Neural progenitor cell (in vitro differentiated cells): ENCODE measurements at regions not wholly inside any gene's neighbourhood (a gene's known extent, or its start where the extent isn't known, plus 50 kb on each side); places are given as distances from the start of the nearest gene placed in this dataset.

Experiments used
- DNase-seq: peaks from one replicate; pipeline ENCODE4 v3.0.0-alpha.2; 2016; ENCODE audit warnings: low spot score
- H2AFZ ChIP-seq: fragments of 200-600 bp; sonication (generic); replicated peaks from 2 replicates; pipeline ENCODE4 v1.6.1; 2016; ENCODE audit warnings: antibody characterized with exemption
- H3F3A ChIP-seq: fragments of 200-600 bp; sonication (generic); 2 replicates; pipeline ENCODE4 v1.6.1; 2016; ENCODE audit warnings: antibody characterized with exemption, low read depth
- H3K27ac ChIP-seq: fragments of 200-600 bp; sonication (generic); 2 replicates; pipeline ENCODE4 v1.5.1; 2016; ENCODE audit warnings: mild to moderate bottlenecking
- H3K27me3 ChIP-seq: fragments of 200-600 bp; sonication (generic); 2 replicates; pipeline ENCODE4 v1.6.1; 2016; ENCODE audit warnings: mild to moderate bottlenecking, moderate library complexity
- H3K36me3 ChIP-seq: fragments of 200-600 bp; sonication (generic); 2 replicates; pipeline ENCODE4 v1.5.1; 2016
- H3K4me1 ChIP-seq: fragments of 200-600 bp; sonication (generic); 2 replicates; pipeline ENCODE4 v1.6.1; 2016; ENCODE audit warnings: mixed run types
- H3K4me2 ChIP-seq: fragments of 200-600 bp; sonication (generic); 2 replicates; pipeline ENCODE4 v1.6.1; 2016
- H3K4me3 ChIP-seq: fragments of 200-600 bp; sonication (generic); 2 replicates; pipeline ENCODE4 v1.5.1; 2016
- H3K79me2 ChIP-seq: fragments of 200-600 bp; sonication (generic); 2 replicates; pipeline ENCODE4 v1.6.1; 2016; ENCODE audit warnings: low read depth
- H3K9ac ChIP-seq: fragments of 200-600 bp; sonication (generic); 2 replicates; pipeline ENCODE4 v1.6.1; 2016
- H3K9me3 ChIP-seq: fragments of 200-600 bp; sonication (generic); 2 replicates; pipeline ENCODE4 v1.5.1; 2016; ENCODE audit warnings: low read depth
- H4K20me1 ChIP-seq: fragments of 200-600 bp; sonication (generic); 2 replicates; pipeline ENCODE4 v1.6.1; 2016; ENCODE audit warnings: low read depth
- H3K27ac Mint-ChIP-seq: 3 replicates; pipeline ENCODE4 v1.8.0; 2021; ENCODE audit warnings: mixed read lengths
- H3K27me3 Mint-ChIP-seq: 2 replicates; pipeline ENCODE4 v1.8.0; 2022; ENCODE audit warnings: low read depth, mild to moderate bottlenecking, inconsistent platforms, moderate library complexity, mixed read lengths; ENCODE audit not compliant: insufficient read depth
- H3K36me3 Mint-ChIP-seq: 3 replicates; pipeline ENCODE4 v1.8.0; 2021; ENCODE audit warnings: mixed read lengths
- H3K4me1 Mint-ChIP-seq: 3 replicates; pipeline ENCODE4 v1.8.0; 2021; ENCODE audit warnings: mixed read lengths
- H3K4me3 Mint-ChIP-seq: 3 replicates; pipeline ENCODE4 v1.8.0; 2021; ENCODE audit warnings: mild to moderate bottlenecking, moderate library complexity, mixed read lengths
- H3K9me3 Mint-ChIP-seq: 3 replicates; pipeline ENCODE4 v1.8.0; 2020; ENCODE audit warnings: mixed read lengths
- EZH2 ChIP-seq: fragments of 200-600 bp; sonication (generic); IDR thresholded peaks from 2 replicates; pipeline ENCODE4 v1.6.1; 2017; ENCODE audit warnings: antibody characterized with exemption, mild to moderate bottlenecking, moderate library complexity
- EZH2phosphoT487 ChIP-seq: fragments of 200-600 bp; sonication (generic); IDR thresholded peaks from 2 replicates; pipeline ENCODE4 v1.6.1; 2017; ENCODE audit warnings: antibody characterized with exemption
- TF ChIP-seq, protein P1 (sequence below): fragments of 200-600 bp; sonication (generic); IDR thresholded peaks from 2 replicates; pipeline ENCODE4 v1.5.1; 2017; ENCODE audit warnings: antibody characterized with exemption, mild to moderate bottlenecking

DNA sequence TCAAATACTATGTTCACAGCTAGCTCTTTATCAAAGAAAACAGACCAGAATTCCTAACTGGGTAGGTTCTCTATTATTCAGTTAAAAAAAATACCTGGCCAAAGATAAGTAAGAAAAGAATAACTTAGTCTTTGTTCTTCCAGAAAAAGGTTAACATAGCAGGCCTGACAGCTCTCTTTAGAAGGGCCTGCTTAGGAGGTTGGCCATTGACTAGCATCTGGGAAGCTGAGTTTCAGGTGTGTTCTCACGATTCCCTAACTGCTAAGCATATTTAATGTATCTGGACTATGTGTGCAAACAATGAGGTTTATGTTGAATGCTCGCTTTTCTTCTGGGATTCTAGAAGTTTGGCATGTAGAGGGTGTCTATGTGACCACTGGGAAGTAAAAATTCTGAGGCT, 618.9 kb downstream of the HACE1 start:
- Histone ChIP-seq H4K20me1 (no peaks in the 10 kb centered on the region), H3K4me3 (no peak overlapping the region), H3K36me3 (no peaks in the 10 kb centered on the region), H3F3A (no peaks in the 10 kb centered on the region), H3K27me3 (no peaks in the 10 kb centered on the region), H3K4me1 (no peaks in the 10 kb centered on the region), H3K9ac (no peak overlapping the region), H3K9me3 (no peaks in the 10 kb centered on the region), H3K79me2 (no peaks in the 10 kb centered on the region), H3K4me2 (no peak overlapping the region), H3K27ac (no peak overlapping the region), H2AFZ (no peak overlapping the region)
- peaks cover 2% of the 10 kb centered on the region for H3K27me3 Mint-ChIP-seq
- DNase-seq, result no peak
- H3K36me3 Mint-ChIP-seq, result no peaks in the 10 kb centered on the region
- no peak overlapping the region for H3K27ac Mint-ChIP-seq
- no peaks in the 10 kb centered on the region for H3K9me3 Mint-ChIP-seq
- H3K4me1 Mint-ChIP-seq, result no peaks in the 10 kb centered on the region
- TF ChIP-seq, protein P1, sequence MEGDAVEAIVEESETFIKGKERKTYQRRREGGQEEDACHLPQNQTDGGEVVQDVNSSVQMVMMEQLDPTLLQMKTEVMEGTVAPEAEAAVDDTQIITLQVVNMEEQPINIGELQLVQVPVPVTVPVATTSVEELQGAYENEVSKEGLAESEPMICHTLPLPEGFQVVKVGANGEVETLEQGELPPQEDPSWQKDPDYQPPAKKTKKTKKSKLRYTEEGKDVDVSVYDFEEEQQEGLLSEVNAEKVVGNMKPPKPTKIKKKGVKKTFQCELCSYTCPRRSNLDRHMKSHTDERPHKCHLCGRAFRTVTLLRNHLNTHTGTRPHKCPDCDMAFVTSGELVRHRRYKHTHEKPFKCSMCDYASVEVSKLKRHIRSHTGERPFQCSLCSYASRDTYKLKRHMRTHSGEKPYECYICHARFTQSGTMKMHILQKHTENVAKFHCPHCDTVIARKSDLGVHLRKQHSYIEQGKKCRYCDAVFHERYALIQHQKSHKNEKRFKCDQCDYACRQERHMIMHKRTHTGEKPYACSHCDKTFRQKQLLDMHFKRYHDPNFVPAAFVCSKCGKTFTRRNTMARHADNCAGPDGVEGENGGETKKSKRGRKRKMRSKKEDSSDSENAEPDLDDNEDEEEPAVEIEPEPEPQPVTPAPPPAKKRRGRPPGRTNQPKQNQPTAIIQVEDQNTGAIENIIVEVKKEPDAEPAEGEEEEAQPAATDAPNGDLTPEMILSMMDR, result no peak
- TF ChIP-seq EZH2, result no peak
- H3K4me3 Mint-ChIP-seq, result no peak overlapping the region

DNA sequence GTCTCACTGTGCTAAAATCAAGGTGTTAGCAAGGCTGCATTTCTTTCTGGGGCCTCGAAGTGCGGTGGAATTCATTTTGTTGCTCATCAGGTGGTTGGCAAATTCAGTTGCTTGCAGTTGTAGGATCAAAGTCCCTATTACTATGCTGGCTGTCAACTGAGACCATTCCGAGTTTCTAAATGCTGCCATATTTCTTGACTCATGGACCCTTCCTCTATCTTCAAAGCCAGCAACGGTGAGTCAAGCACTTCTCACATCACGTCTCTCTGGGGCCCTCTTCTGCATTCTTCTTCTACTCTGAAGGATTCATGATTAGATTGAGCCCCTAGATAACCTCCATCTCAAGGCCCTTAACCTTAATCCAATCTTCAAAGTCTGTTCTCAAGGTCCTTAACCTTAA, 619.7 kb downstream of the HACE1 start:
- no peak overlapping the region for H3K4me3 Mint-ChIP-seq
- H3K27ac Mint-ChIP-seq, result peak overlapping the region; percentile 29
- no peak for TF ChIP-seq EZH2
- TF ChIP-seq, protein P1, result no peak
- no peak for TF ChIP-seq EZH2phosphoT487
- no peaks in the 10 kb centered on the region for H3K4me1 Mint-ChIP-seq
- no peak overlapping the region for H3K4me2 ChIP-seq
- no peaks in the 10 kb centered on the region for H3K27me3 ChIP-seq
- no peaks in the 10 kb centered on the region for H3K79me2 ChIP-seq
- H3K36me3 Mint-ChIP-seq, result no peaks in the 10 kb centered on the region
- no peaks in the 10 kb centered on the region for H3K9me3 ChIP-seq
- no peak for DNase-seq
- no peak overlapping the region for H3K27ac ChIP-seq
- H3K9me3 Mint-ChIP-seq, result no peaks in the 10 kb centered on the region
- H3F3A ChIP-seq, result no peaks in the 10 kb centered on the region
- no peak overlapping the region for H3K4me3 ChIP-seq
- peaks cover 2% of the 10 kb centered on the region for H3K27me3 Mint-ChIP-seq
- no peaks in the 10 kb centered on the region for H4K20me1 ChIP-seq
- no peak overlapping the region for H2AFZ ChIP-seq
- no peaks in the 10 kb centered on the region for H3K36me3 ChIP-seq
- no peak overlapping the region for H3K9ac ChIP-seq
- no peaks in the 10 kb centered on the region for H3K4me1 ChIP-seq

DNA sequence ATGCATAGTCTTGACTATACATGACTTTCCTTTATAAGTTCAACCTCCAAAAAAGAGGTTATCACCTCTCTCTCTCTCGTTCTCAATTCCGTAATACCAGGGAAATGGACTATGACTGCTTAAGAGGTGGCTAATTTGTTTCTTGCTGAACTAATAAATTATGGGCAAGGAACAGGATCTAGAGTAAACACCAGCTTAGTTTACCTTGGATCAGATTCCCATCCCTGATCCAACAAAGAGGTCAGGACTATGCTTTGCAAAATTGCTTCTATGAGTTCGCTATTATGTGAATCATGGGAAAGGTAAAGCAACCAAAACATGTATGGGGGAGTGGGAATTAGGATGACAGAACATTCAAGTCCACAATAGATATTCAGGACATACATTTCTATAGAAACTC, 630.7 kb downstream of the HACE1 start:
- Histone ChIP-seq H3K79me2 (no peaks in the 10 kb centered on the region), H2AFZ (no peak overlapping the region), H3F3A (no peaks in the 10 kb centered on the region), H3K4me3 (no peak overlapping the region), H3K4me1 (no peaks in the 10 kb centered on the region), H3K27ac (no peak overlapping the region), H3K27me3 (no peaks in the 10 kb centered on the region), H3K9ac (no peak overlapping the region), H4K20me1 (no peaks in the 10 kb centered on the region), H3K4me2 (no peak overlapping the region), H3K36me3 (no peaks in the 10 kb centered on the region), H3K9me3 (no peaks in the 10 kb centered on the region)
- H3K9me3 Mint-ChIP-seq, result no peaks in the 10 kb centered on the region
- no peak overlapping the region for H3K27ac Mint-ChIP-seq
- DNase-seq, result no peak
- peaks cover 3% of the 10 kb centered on the region for H3K4me1 Mint-ChIP-seq
- H3K27me3 Mint-ChIP-seq, result no peaks in the 10 kb centered on the region
- no peak overlapping the region for H3K4me3 Mint-ChIP-seq
- TF ChIP-seq EZH2phosphoT487 (no peak), EZH2 (no peak)
- TF ChIP-seq, protein P1, result no peak
- H3K36me3 Mint-ChIP-seq, result no peaks in the 10 kb centered on the region

DNA sequence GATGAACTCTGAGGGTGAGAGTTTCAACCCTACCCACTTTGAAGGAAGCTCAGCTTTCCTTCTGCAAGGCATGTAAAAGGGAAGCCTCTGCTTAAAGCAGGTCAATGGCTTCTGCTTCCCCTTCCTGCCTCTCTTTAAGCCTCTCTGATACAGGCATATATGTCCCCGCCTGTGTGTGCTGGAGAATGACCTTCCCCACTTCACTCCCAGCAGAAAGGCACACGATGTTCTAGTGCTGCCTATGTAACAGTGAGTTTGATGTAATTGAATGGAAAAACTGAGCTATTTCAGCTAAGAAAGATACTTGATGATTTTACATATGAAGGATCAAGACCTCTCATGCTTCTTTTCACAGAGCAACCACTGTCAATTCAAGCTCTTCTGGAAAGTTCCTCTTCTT, 632.2 kb downstream of the HACE1 start:
- H3K4me2 ChIP-seq, result no peak overlapping the region
- no peak for DNase-seq
- no peaks in the 10 kb centered on the region for H3K36me3 Mint-ChIP-seq
- TF ChIP-seq, protein P1, result no peak
- TF ChIP-seq EZH2 (no peak), EZH2phosphoT487 (no peak)
- no peaks in the 10 kb centered on the region for H3F3A ChIP-seq
- H3K27ac Mint-ChIP-seq, result no peak overlapping the region
- H3K4me3 Mint-ChIP-seq, result no peak overlapping the region
- H3K27me3 Mint-ChIP-seq, result no peaks in the 10 kb centered on the region
- no peak overlapping the region for H3K9ac ChIP-seq
- H3K9me3 ChIP-seq, result no peaks in the 10 kb centered on the region
- H3K4me3 ChIP-seq, result no peak overlapping the region
- H3K27me3 ChIP-seq, result no peaks in the 10 kb centered on the region
- H3K9me3 Mint-ChIP-seq, result no peaks in the 10 kb centered on the region
- no peaks in the 10 kb centered on the region for H3K79me2 ChIP-seq
- H3K36me3 ChIP-seq, result no peaks in the 10 kb centered on the region
- peak overlapping the region; percentile 15 for H2AFZ ChIP-seq
- no peak overlapping the region for H3K27ac ChIP-seq
- peaks cover 3% of the 10 kb centered on the region for H3K4me1 Mint-ChIP-seq
- no peaks in the 10 kb centered on the region for H3K4me1 ChIP-seq
- no peaks in the 10 kb centered on the region for H4K20me1 ChIP-seq
